ENCODE measurements at regions not wholly inside any gene's neighbourhood (a gene's known extent, or its start where the extent isn't known, plus 50 kb on each side); places are given as distances from the start of the nearest gene placed in this dataset.

GRCh38 chr9:38334234-38334633 is 58.3 kb upstream of the ALDH1B1 start:
- TF ChIP-seq SUZ12 (IDR thresholded peaks at IDR 0.05; ENCODE audit: extremely low read depth, insufficient read depth, insufficient read length) = no peak
- no peak for TF ChIP-seq ZNF274 (IDR thresholded peaks at IDR 0.05; ENCODE audit: low read depth, low read length)
